Adrenal gland (tissue), 5 donors: ENCODE measurements at regions not wholly inside any gene's neighbourhood (a gene's known extent, or its start where the extent isn't known, plus 50 kb on each side); places are given as distances from the start of the nearest gene placed in this dataset.

Experiments
- CTCF ChIP-seq, 6 experiments: fragments of 450-650 bp in 4 of 6; fragments of 200-600 bp in 2 of 6; sonication (generic) in 1 of 6; IDR thresholded peaks; 1 replicate in 5 of 6; 2 replicates in 1 of 6; pipeline versions ENCODE4 v1.5.1 to v1.8.0; 2016 to 2021; ENCODE audit warnings: antibody characterized with exemption in 6 of 6, mild to moderate bottlenecking in 2 of 6, moderate library complexity in 1 of 6
- POLR2A ChIP-seq, 2 donors: fragments of 450-650 bp; IDR thresholded peaks; one replicate each; pipeline ENCODE4 v1.6.1; 2017; ENCODE audit warnings: antibody characterized with exemption in 2 of 2, mild to moderate bottlenecking in 2 of 2, moderate library complexity in 1 of 2
- donor health status: DM: no; HTN: no; CAD: no.

DNA sequence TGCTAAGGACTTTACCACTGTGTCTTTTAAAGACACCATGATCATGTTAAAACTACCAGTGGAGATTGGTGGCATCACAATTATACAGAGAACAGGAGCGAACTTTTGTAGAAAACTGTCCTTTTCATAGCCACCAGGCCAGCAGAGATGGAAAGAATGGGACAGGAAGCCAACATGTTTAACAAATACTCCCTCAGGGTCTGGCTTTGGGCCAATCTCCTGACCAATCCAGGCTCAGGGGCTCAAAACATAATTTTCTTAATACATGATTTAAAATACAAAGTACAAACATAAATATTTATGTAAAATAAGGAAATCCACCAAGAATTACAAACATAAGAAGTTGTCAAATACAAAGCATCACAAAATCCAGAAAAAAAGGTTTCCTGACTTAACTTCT lies 266.0 kb downstream of the VPS13C start:
- TF ChIP-seq POLR2A (IDR thresholded peaks at IDR 0.05) (no peak), CTCF (IDR thresholded peaks at IDR 0.05) (no peak)
